PC-3 (cell line): ENCODE measurements at regions not wholly inside any gene's neighbourhood (a gene's known extent, or its start where the extent isn't known, plus 50 kb on each side); places are given as distances from the start of the nearest gene placed in this dataset.

Source experiments
- ATAC-seq: fragments of 200-7000 bp; cut with Tn5 transposase; 2 replicates; pipeline ENCODE4 v1.9.1; 2020; ENCODE audit warnings: mild to moderate bottlenecking, moderate library complexity
- BruUV-seq: library from RNA; stranded (reverse); fragments of 400-500 nt; replicated peaks from 2 replicates; lab custom pipeline; 2021; lab: Mats Ljungman, UMichigan
- CTCF ChIA-PET: fragments of 300-600 bp; sonication (Branson Sonifier 250); formaldehyde crosslinking; loops from one replicate; lab custom pipeline; 2022; ENCODE audit warnings: antibody characterized with exemption; lab: Charles Lee
- POLR2A ChIA-PET: fragments of 300-600 bp; sonication (Branson Sonifier 250); formaldehyde crosslinking; loops from one replicate; lab custom pipeline; 2022; ENCODE audit warnings: antibody characterized with exemption; ENCODE audit not compliant: unreplicated experiment; lab: Charles Lee
- DNase-seq: peaks from one replicate; pipeline ENCODE4 v3.0.0-alpha.2; 2015
- H2AFZ ChIP-seq: fragments of 300-600 bp; sonication (generic); 2 replicates; pipeline ENCODE4 v1.6.0; 2016; ENCODE audit warnings: antibody characterized with exemption, low read length
- H3F3A ChIP-seq: fragments of 300-600 bp; sonication (generic); one replicate; pipeline ENCODE4 v1.6.0; 2017; ENCODE audit warnings: antibody characterized with exemption, low read length, control low read depth, mild to moderate bottlenecking; ENCODE audit not compliant: unreplicated experiment
- H3K27ac ChIP-seq: fragments of 300-600 bp; sonication (generic); 2 replicates; pipeline ENCODE4 v1.5.1; 2016; ENCODE audit warnings: mild to moderate bottlenecking, low read length
- H3K27me3 ChIP-seq: fragments of 300-600 bp; sonication (generic); 2 replicates; pipeline ENCODE4 v1.6.1; 2016; ENCODE audit warnings: low read length, mixed read lengths
- H3K36me3 ChIP-seq: fragments of 300-600 bp; sonication (generic); 2 replicates; pipeline ENCODE4 v1.6.1; 2016; ENCODE audit warnings: low read depth, mixed run types, low read length, mixed read lengths
- H3K4me1 ChIP-seq: fragments of 300-600 bp; sonication (generic); 2 replicates; pipeline ENCODE4 v1.5.1; 2016; ENCODE audit warnings: low read length; ENCODE audit not compliant: insufficient read depth
- H3K4me2 ChIP-seq: fragments of 300-600 bp; sonication (generic); 2 replicates; pipeline ENCODE4 v1.6.0; 2016; ENCODE audit warnings: low read length
- H3K4me3 ChIP-seq: fragments of 300-600 bp; sonication (generic); 2 replicates; pipeline ENCODE4 v1.5.1; 2016; ENCODE audit warnings: mild to moderate bottlenecking, low read length, mixed read lengths
- H3K79me2 ChIP-seq: fragments of 300-600 bp; sonication (generic); 2 replicates; pipeline ENCODE4 v1.6.1; 2017; ENCODE audit warnings: low read length, mixed read lengths
- H3K9ac ChIP-seq: fragments of 300-600 bp; sonication (generic); 2 replicates; pipeline ENCODE4 v1.6.0; 2016; ENCODE audit warnings: mild to moderate bottlenecking, low read length
- H3K9me2 ChIP-seq: fragments of 300-600 bp; sonication (generic); replicated peaks from 2 replicates; pipeline ENCODE4 v1.6.1; 2016; ENCODE audit warnings: mixed run types, low read length, mixed read lengths
- H3K9me3 ChIP-seq: fragments of 300-600 bp; sonication (generic); 2 replicates; pipeline ENCODE4 v1.6.1; 2016; ENCODE audit warnings: low read length, mixed read lengths
- H4K20me1 ChIP-seq: fragments of 300-600 bp; sonication (generic); 2 replicates; pipeline ENCODE4 v1.6.1; 2016; ENCODE audit warnings: low read length, mixed read lengths
- CTCF ChIP-seq: fragments of 300-600 bp; sonication (generic); conservative IDR thresholded peaks from 2 replicates; pipeline ENCODE4 v1.5.1; 2017; ENCODE audit warnings: antibody characterized with exemption, low read depth, mild to moderate bottlenecking, low read length
- EZH2 ChIP-seq: fragments of 300-600 bp; sonication (generic); IDR thresholded peaks from one replicate; pipeline ENCODE4 v1.6.1; 2017; ENCODE audit warnings: antibody characterized with exemption, mild to moderate bottlenecking, low read length; ENCODE audit not compliant: unreplicated experiment
- EZH2phosphoT487 ChIP-seq: fragments of 300-600 bp; sonication (generic); IDR thresholded peaks from 2 replicates; pipeline ENCODE4 v1.6.1; 2018; ENCODE audit warnings: mild to moderate bottlenecking, antibody characterized with exemption, low read length, borderline replicate concordance
- intact Hi-C: fragments of 100-400 bp; cut with micrococcal nuclease; formaldehyde crosslinking; loops from 2 replicates; pipeline ENCODE4 v1.9.0; 2023

DNA sequence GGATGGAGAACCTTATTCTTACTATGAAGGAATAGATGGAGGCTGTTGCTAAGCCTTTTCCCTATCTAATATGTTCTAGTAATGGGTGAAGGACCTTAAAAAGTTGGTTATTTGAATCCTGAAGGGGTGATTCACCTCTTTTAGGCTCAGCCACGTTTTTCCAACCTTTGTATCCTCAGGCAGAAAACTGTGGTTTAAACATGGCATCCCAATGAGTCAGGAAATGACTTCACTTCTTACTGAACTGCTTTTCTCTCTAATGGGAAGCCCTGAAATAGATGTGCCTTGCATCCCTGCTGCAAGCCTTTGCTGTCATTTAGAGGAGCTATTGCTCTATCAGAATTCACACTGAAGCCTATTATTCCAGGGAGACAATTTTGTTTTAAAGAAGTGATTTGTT lies 191.0 kb upstream of the ARX start:
- Histone ChIP-seq H3K27ac (no peak overlapping the region), H3K4me1 (no peaks in the 10 kb centered on the region), H3K4me2 (no peak overlapping the region), H3K9me2 (no peaks in the 10 kb centered on the region), H2AFZ (no peak overlapping the region), H3K79me2 (no peaks in the 10 kb centered on the region), H3K36me3 (no peaks in the 10 kb centered on the region), H3K9ac (no peak overlapping the region), H3K27me3 (no peaks in the 10 kb centered on the region), H3K4me3 (no peak overlapping the region), H3F3A (no peaks in the 10 kb centered on the region), H3K9me3 (no peaks in the 10 kb centered on the region), H4K20me1 (no peaks in the 10 kb centered on the region)
- ChIA-PET CTCF (no interaction called here), POLR2A (no interaction called here)
- BruUV-seq: no TSS peak
- DNase-seq (peak; percentile 67), ATAC-seq (no peak)
- TF ChIP-seq CTCF (no peak), EZH2phosphoT487 (no peak), EZH2 (no peak)
- intact Hi-C loops: no loop called here

GRCh38 chrX:25204182-25204581 lies 188.4 kb upstream of the ARX start:
- H3K9me2 ChIP-seq: no peaks in the 10 kb centered on the region
- H3F3A ChIP-seq: no peaks in the 10 kb centered on the region
- no peaks in the 10 kb centered on the region for H4K20me1 ChIP-seq
- no peak overlapping the region for H3K4me2 ChIP-seq
- H3K36me3 ChIP-seq: no peaks in the 10 kb centered on the region
- TF ChIP-seq CTCF (no peak), EZH2phosphoT487 (no peak), EZH2 (no peak)
- H3K9me3 ChIP-seq: no peaks in the 10 kb centered on the region
- H2AFZ ChIP-seq: no peak overlapping the region
- no peak overlapping the region for H3K27ac ChIP-seq
- no peaks in the 10 kb centered on the region for H3K4me1 ChIP-seq
- no TSS peak for BruUV-seq
- CTCF ChIA-PET: no interaction called here
- intact Hi-C loops: no loop called here
- H3K4me3 ChIP-seq: no peak overlapping the region
- POLR2A ChIA-PET: no interaction called here
- ATAC-seq: no peak
- H3K27me3 ChIP-seq: no peaks in the 10 kb centered on the region
- peak; percentile 5 for DNase-seq
- H3K9ac ChIP-seq: no peak overlapping the region
- no peaks in the 10 kb centered on the region for H3K79me2 ChIP-seq

DNA sequence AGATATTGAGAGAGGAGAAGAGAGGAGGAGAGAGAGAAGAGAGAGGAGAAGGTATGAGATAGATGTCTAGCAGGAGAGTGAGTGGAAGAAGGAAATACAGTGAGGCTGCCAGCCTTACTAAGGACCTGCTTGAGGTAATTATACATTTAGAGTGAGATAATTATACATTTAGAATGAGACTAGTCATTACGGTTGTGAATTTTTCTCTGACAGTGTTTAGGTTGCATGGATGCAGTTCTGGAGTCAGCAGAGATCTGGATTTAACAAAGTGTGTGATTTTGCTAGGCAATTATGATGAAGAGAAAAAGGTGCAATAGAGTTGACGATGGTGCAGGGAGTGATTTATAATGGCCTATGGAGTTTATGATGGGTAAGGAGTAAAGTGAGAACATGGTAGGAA lies 187.1 kb upstream of the ARX start:
- Histone ChIP-seq H2AFZ (no peak overlapping the region), H3K79me2 (no peaks in the 10 kb centered on the region), H3K27me3 (no peaks in the 10 kb centered on the region), H3K4me3 (no peak overlapping the region), H3K9ac (no peak overlapping the region), H3K9me3 (no peaks in the 10 kb centered on the region), H3K4me2 (no peak overlapping the region), H3K9me2 (no peaks in the 10 kb centered on the region), H3K27ac (no peak overlapping the region), H3K4me1 (no peaks in the 10 kb centered on the region), H4K20me1 (no peaks in the 10 kb centered on the region), H3F3A (no peaks in the 10 kb centered on the region), H3K36me3 (no peaks in the 10 kb centered on the region)
- no TSS peak for BruUV-seq
- intact Hi-C loops: no loop called here
- TF ChIP-seq EZH2phosphoT487 (no peak), EZH2 (no peak), CTCF (no peak)
- ATAC-seq (no peak), DNase-seq (no peak)
- ChIA-PET CTCF (no interaction called here), POLR2A (no interaction called here)
